A673 (cell line): ENCODE measurements at regions not wholly inside any gene's neighbourhood (a gene's known extent, or its start where the extent isn't known, plus 50 kb on each side); places are given as distances from the start of the nearest gene placed in this dataset.

ENCODE experiments used
- BruUV-seq: library from RNA; stranded (reverse); fragments of 400-500 nt; replicated peaks from 2 replicates; lab custom pipeline; 2021; lab: Mats Ljungman, UMichigan
- CTCF ChIA-PET: fragments of 300-600 bp; sonication (Branson Sonifier 250); formaldehyde crosslinking; loops from one replicate; lab custom pipeline; 2022; ENCODE audit warnings: antibody characterized with exemption; lab: Charles Lee
- POLR2A ChIA-PET: fragments of 300-600 bp; sonication (Branson Sonifier 250); formaldehyde crosslinking; loops from one replicate; lab custom pipeline; 2022; ENCODE audit warnings: antibody characterized with exemption; ENCODE audit not compliant: low non-redundant PET; lab: Charles Lee
- DNase-seq: peaks from one replicate; pipeline ENCODE4 v3.0.0-alpha.2; 2015; ENCODE audit warnings: low spot score
- H3K27ac ChIP-seq: fragments of 200-600 bp; sonication (generic); 2 replicates; pipeline ENCODE4 v1.5.1; 2016; ENCODE audit warnings: mixed run types, low read depth, mild to moderate bottlenecking, mixed read lengths, antibody characterized with exemption, low read length; ENCODE audit not compliant: poor library complexity, severe bottlenecking
- H3K27me3 ChIP-seq: fragments of 200-600 bp; sonication (generic); replicated peaks from 2 replicates; pipeline ENCODE4 v1.6.1; 2017; ENCODE audit warnings: mixed run types, low read depth, mild to moderate bottlenecking, mixed read lengths, antibody characterized with exemption, low read length; ENCODE audit not compliant: insufficient read depth, poor library complexity
- H3K36me3 ChIP-seq: fragments of 200-600 bp; sonication (generic); 2 replicates; pipeline ENCODE4 v1.6.1; 2016; ENCODE audit warnings: mixed run types, mild to moderate bottlenecking, mixed read lengths, antibody characterized with exemption, low read length; ENCODE audit not compliant: insufficient read depth, poor library complexity, severe bottlenecking
- H3K4me1 ChIP-seq: fragments of 200-600 bp; sonication (generic); 2 replicates; pipeline ENCODE4 v1.6.1; 2017; ENCODE audit warnings: mixed run types, mild to moderate bottlenecking, mixed read lengths, antibody characterized with exemption, low read length; ENCODE audit not compliant: insufficient read depth, poor library complexity, severe bottlenecking
- H3K4me3 ChIP-seq: fragments of 200-600 bp; sonication (generic); 2 replicates; pipeline ENCODE4 v1.5.1; 2016; ENCODE audit warnings: low read depth, mixed run types, mild to moderate bottlenecking, mixed read lengths, low read length; ENCODE audit not compliant: poor library complexity, severe bottlenecking
- H3K9me3 ChIP-seq: fragments of 200-600 bp; sonication (generic); 2 replicates; pipeline ENCODE4 v1.6.1; 2016; ENCODE audit warnings: mixed run types, low read depth, mild to moderate bottlenecking, mixed read lengths, antibody characterized with exemption, low read length; ENCODE audit not compliant: poor library complexity, severe bottlenecking
- EZH2 ChIP-seq: fragments of 200-600 bp; sonication (generic); IDR thresholded peaks from 2 replicates; pipeline ENCODE4 v1.6.1; 2017; ENCODE audit warnings: borderline replicate concordance, low read depth, mild to moderate bottlenecking, mixed read lengths, antibody characterized with exemption, low read length; ENCODE audit not compliant: poor library complexity, severe bottlenecking
- intact Hi-C: fragments of 100-400 bp; cut with micrococcal nuclease; formaldehyde crosslinking; loops from one replicate; pipeline ENCODE4 v1.10.0; 2022; ENCODE audit not compliant: unreplicated experiment
- TF ChIP-seq, protein P1 (sequence below): fragments of 300-800, 200-600 bp; sonication (generic); conservative IDR thresholded peaks from 2 replicates; pipeline ENCODE4 v1.5.1; 2017; ENCODE audit warnings: low read depth, mild to moderate bottlenecking, antibody characterized with exemption, low read length, moderate library complexity, mixed read lengths

DNA sequence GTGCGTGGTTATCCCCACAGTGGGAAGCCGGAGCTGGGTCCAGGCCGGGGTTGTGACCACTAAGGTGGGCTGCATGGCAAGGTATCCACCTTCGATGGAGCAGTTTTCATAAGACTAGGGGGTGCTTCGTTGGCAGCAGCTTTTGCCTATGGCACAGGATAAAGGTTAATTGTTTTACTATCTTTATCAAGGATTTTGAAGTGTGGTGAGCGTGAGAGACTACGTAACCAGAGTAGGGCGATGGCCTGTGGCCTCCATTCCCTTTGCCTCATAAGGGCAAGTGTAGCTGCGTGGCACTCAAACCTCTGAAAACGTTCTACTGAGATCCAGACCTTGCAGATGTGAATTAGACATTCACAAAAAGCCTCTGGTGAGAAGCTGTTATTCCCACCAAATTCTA lies 206.6 kb downstream of the ACKR3 start:
- no TSS peak for BruUV-seq
- intact Hi-C loops: no loop called here
- H3K27ac ChIP-seq: no peak overlapping the region

DNA sequence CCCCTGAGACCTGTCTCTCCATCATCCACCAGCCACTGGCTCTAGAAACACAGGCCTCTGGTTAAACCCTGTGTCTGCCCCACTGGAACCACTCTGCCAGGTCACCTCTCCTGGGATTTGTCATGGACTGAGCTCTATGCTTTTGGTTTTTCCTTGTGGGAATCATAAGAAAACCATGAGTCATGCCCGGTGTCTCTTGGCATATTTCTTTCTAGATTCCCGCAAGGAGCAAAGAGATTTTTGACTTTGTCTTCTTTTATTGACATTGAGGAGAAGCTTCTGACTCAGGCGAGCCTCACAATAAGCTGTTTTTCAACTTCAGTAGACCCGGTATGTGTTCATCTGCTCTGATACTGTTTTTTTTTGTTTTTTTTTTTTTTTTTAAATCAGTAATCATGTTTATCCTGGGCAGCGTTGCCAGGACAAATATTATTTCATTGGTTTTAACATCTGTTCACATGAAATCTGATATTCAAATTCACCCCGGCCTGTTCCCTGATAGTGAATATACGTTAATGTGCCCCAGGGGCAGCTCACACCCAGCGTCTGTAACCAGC lies 207.1 kb downstream of the ACKR3 start:
- ChIA-PET CTCF (no interaction called here), POLR2A (no interaction called here)
- no peaks in the 10 kb centered on the region for H3K9me3 ChIP-seq
- no peak overlapping the region for H3K27ac ChIP-seq
- H3K4me1 ChIP-seq: no peaks in the 10 kb centered on the region
- intact Hi-C loops: no loop called here
- TF ChIP-seq EZH2: no peak
- TF ChIP-seq, protein P1, sequence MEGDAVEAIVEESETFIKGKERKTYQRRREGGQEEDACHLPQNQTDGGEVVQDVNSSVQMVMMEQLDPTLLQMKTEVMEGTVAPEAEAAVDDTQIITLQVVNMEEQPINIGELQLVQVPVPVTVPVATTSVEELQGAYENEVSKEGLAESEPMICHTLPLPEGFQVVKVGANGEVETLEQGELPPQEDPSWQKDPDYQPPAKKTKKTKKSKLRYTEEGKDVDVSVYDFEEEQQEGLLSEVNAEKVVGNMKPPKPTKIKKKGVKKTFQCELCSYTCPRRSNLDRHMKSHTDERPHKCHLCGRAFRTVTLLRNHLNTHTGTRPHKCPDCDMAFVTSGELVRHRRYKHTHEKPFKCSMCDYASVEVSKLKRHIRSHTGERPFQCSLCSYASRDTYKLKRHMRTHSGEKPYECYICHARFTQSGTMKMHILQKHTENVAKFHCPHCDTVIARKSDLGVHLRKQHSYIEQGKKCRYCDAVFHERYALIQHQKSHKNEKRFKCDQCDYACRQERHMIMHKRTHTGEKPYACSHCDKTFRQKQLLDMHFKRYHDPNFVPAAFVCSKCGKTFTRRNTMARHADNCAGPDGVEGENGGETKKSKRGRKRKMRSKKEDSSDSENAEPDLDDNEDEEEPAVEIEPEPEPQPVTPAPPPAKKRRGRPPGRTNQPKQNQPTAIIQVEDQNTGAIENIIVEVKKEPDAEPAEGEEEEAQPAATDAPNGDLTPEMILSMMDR: no peak
- no TSS peak for BruUV-seq
- H3K36me3 ChIP-seq: no peaks in the 10 kb centered on the region
- no peak for DNase-seq
- H3K4me3 ChIP-seq: no peak overlapping the region
- H3K27me3 ChIP-seq: no peaks in the 10 kb centered on the region

More for the DNA sequence above, 206.6 kb downstream of the ACKR3 start:
- POLR2A ChIA-PET: no interaction called here
- TF ChIP-seq EZH2: no peak
- TF ChIP-seq, protein P1: no peak
- Histone ChIP-seq H3K27me3 (no peaks in the 10 kb centered on the region), H3K9me3 (no peaks in the 10 kb centered on the region), H3K36me3 (no peaks in the 10 kb centered on the region), H3K4me3 (no peak overlapping the region), H3K4me1 (no peaks in the 10 kb centered on the region)
- CTCF ChIA-PET: no interaction called here
- DNase-seq: no peak

DNA sequence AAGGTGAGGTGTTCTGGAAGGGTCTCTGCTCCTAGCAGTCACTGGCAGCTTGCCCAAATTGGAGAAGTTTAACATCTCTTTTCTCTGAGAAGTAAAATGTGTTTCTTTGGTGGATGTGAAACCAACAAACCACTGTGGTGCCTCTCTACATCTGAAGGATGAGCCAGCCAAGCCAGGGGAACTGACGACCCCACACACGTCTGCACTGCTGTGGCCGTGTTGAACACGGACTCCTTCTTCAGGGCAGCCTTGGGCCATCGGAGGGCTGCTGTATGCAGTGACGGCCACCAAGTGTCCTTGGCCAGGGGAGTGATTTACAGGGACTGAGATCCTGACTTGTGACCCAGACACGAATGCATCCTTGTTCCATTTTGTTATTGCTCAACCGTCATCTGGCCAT lies 207.8 kb downstream of the ACKR3 start:
- Histone ChIP-seq H3K9me3 (no peaks in the 10 kb centered on the region), H3K36me3 (no peaks in the 10 kb centered on the region), H3K4me3 (no peak overlapping the region), H3K27me3 (no peaks in the 10 kb centered on the region), H3K27ac (no peak overlapping the region), H3K4me1 (no peaks in the 10 kb centered on the region)
- no TSS peak for BruUV-seq
- POLR2A ChIA-PET: no interaction called here
- intact Hi-C loops: no loop called here
- CTCF ChIA-PET: no interaction called here
- DNase-seq: no peak
- TF ChIP-seq, protein P1: no peak
